Thyroid gland (tissue), 4 donors: ENCODE measurements at regions not wholly inside any gene's neighbourhood (a gene's known extent, or its start where the extent isn't known, plus 50 kb on each side); places are given as distances from the start of the nearest gene placed in this dataset.

ENCODE experiments used
- DNase-seq, 2 donors: peaks; one replicate each; pipeline ENCODE4 v3.0.0-alpha.2; 2019
- H3K27ac ChIP-seq, 3 donors: fragments of 200-600 bp; sonication (generic); 1 replicate in 2 of 3; 2 replicates in 1 of 3; pipeline ENCODE4 v1.5.1; 2016 to 2019; ENCODE audit warnings: mild to moderate bottlenecking in 1 of 3, moderate library complexity in 1 of 3
- H3K27me3 ChIP-seq: fragments of 200-600 bp; sonication (generic); one replicate; pipeline ENCODE4 v1.5.1; 2019
- H3K36me3 ChIP-seq, 2 donors: fragments of 200-600 bp; sonication (generic); one replicate each; pipeline ENCODE4 v1.5.1; 2016 to 2019
- H3K4me1 ChIP-seq, 2 donors: fragments of 200-600 bp; sonication (generic); one replicate each; pipeline ENCODE4 v1.5.1; 2017 to 2019
- H3K4me3 ChIP-seq, 3 donors: fragments of 200-600 bp; sonication (generic); replicated peaks in 1 of 3; 1 replicate in 2 of 3; 2 replicates in 1 of 3; pipeline ENCODE4 v1.5.1; 2016; ENCODE audit warnings: mild to moderate bottlenecking in 1 of 3
- H3K9me3 ChIP-seq: fragments of 200-600 bp; sonication (generic); one replicate; pipeline ENCODE4 v1.5.1; 2017
- POLR2A ChIP-seq, 2 donors: fragments of 450-650 bp; IDR thresholded peaks; one replicate each; pipeline ENCODE4 v1.6.1; 2017; ENCODE audit warnings: antibody characterized with exemption in 2 of 2, mild to moderate bottlenecking in 2 of 2, moderate library complexity in 1 of 2
- WGBS, 2 donors: methylation state at CpG; one replicate each; pipeline ENCODE4 v1.1.5; 2017; 5-methylcytosine and 5-hydroxymethylcytosine counted together
- intact Hi-C: fragments of 100-400 bp; cut with DNase I; formaldehyde crosslinking; loops from one replicate; pipeline ENCODE4 v1.15.1; 2023
- TF ChIP-seq, protein P1 (sequence below), 6 experiments: fragments of 200-600 bp in 3 of 6; fragments of 450-650 bp in 3 of 6; sonication (generic) in 3 of 6; IDR thresholded peaks; one replicate each; pipeline ENCODE4 v1.5.1; 2016 to 2019; ENCODE audit warnings: antibody characterized with exemption in 6 of 6, mild to moderate bottlenecking in 2 of 6, inconsistent platforms in 1 of 6, moderate library complexity in 1 of 6

DNA sequence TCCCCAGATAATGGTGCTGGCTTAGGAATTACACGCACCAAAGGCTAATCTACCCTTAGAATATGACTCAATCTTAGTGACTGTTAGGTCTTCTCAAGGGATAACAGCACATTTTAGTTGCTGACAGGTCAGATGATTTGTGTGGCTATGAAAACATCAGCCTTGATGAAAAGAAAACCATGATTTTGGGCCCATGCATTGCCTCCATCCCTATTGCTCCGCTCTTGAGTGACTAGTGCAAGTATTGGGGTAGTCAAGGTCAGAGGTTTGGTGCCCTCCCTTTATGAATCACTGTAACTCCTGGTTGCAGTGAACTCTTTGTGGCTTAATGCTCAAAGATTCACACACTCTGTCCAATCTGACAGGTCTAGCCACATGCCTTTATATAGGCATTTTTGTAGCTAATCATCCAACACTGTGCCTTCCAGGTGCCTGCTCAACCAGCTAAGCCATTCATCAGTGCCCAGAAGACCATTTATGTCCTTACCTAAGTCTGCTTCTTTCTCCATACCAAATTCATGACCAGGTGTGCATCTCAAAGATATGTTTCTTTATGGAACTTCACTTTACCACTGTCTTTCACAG, 251.6 kb downstream of the KCNJ2 start:
- Histone ChIP-seq H3K27ac (no peak overlapping the region), H3K9me3 (no peaks in the 10 kb centered on the region), H3K4me3 (no peak overlapping the region), H3K27me3 (no peaks in the 10 kb centered on the region), H3K36me3 (no peaks in the 10 kb centered on the region), H3K4me1 (no peaks in the 10 kb centered on the region)
- intact Hi-C loops, result no loop called here
- DNase-seq, result no peak
- WGBS, 2 donors, result 96 to 100% methylated on average over 2 of the region's 2 CpGs
- TF ChIP-seq, protein P1, sequence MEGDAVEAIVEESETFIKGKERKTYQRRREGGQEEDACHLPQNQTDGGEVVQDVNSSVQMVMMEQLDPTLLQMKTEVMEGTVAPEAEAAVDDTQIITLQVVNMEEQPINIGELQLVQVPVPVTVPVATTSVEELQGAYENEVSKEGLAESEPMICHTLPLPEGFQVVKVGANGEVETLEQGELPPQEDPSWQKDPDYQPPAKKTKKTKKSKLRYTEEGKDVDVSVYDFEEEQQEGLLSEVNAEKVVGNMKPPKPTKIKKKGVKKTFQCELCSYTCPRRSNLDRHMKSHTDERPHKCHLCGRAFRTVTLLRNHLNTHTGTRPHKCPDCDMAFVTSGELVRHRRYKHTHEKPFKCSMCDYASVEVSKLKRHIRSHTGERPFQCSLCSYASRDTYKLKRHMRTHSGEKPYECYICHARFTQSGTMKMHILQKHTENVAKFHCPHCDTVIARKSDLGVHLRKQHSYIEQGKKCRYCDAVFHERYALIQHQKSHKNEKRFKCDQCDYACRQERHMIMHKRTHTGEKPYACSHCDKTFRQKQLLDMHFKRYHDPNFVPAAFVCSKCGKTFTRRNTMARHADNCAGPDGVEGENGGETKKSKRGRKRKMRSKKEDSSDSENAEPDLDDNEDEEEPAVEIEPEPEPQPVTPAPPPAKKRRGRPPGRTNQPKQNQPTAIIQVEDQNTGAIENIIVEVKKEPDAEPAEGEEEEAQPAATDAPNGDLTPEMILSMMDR (IDR thresholded peaks at IDR 0.05), result no peak
- TF ChIP-seq POLR2A (IDR thresholded peaks at IDR 0.05), result no peak

DNA sequence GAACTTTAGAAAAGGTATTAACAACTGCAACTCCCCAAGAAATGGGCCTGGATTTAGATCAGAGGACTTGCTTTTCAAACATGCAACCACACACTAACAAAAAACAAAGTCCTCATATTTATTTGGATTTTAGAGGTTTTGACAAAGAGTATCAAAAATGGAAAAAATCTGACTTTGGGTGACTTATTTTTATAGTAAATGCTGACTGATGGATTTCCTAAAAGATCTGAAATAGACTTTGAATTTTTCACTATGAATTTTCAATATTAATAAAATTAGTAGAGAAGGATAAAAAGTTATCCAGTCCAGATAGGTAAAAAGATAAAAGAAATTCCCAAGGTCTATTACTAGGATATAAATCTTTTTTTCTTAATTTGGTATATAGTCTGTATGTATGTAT, 253.5 kb downstream of the KCNJ2 start:
- no peaks in the 10 kb centered on the region for H3K27me3 ChIP-seq
- no peaks in the 10 kb centered on the region for H3K9me3 ChIP-seq
- H3K4me1 ChIP-seq, result no peaks in the 10 kb centered on the region
- intact Hi-C loops, result no loop called here
- TF ChIP-seq, protein P1 (IDR thresholded peaks at IDR 0.05), result no peak
- no peak for TF ChIP-seq POLR2A (IDR thresholded peaks at IDR 0.05)
- no peak overlapping the region for H3K4me3 ChIP-seq
- H3K27ac ChIP-seq, result no peak overlapping the region
- no peak for DNase-seq
- H3K36me3 ChIP-seq, result no peaks in the 10 kb centered on the region

DNA sequence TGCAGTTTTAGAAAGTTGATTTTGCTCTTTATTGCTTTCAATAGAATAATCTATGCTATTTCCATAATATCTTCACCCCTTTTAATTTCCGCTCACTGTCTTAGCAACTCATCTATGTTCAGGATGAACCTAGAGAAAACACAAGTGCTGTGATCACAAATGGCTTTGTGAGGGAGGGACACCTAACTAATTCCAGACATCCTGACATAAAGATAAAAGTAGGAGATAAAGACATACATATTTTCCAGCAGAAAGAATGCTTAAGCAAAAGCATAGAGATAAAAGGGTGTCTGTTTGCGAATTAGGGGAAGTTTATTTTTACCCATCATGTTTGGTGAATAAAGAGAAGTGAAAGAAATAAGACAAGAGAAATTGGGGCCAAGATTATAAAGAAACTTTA, 254.2 kb downstream of the KCNJ2 start:
- Histone ChIP-seq H3K4me1 (no peaks in the 10 kb centered on the region), H3K9me3 (no peaks in the 10 kb centered on the region), H3K4me3 (no peak overlapping the region), H3K27me3 (no peaks in the 10 kb centered on the region), H3K27ac (no peak overlapping the region), H3K36me3 (no peaks in the 10 kb centered on the region)
- 93% methylated on average over 2 of the region's 2 CpGs for WGBS, 2 donors
- DNase-seq, result no peak
- TF ChIP-seq POLR2A (IDR thresholded peaks at IDR 0.05), result no peak
- TF ChIP-seq, protein P1 (IDR thresholded peaks at IDR 0.05), result no peak
- intact Hi-C loops, result no loop called here

DNA sequence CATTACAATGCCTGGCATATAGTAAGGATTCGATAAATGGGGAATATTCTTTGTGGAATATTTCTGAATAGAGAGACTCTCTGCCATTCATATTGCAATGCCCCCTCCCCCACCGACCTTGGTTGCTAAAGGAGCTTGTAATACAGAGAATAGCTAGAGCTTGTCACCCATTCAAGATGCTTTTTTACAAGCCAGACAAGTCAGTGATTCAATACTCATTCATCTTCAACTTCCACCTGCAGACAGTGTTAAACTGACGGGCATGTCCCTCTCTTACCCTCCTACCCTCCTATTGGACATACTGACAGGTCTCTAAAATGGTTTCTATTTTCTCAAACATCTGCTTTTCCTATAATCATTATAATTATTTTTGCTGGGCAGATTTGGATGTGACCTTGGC, 257.4 kb downstream of the KCNJ2 start:
- Histone ChIP-seq H3K36me3 (no peaks in the 10 kb centered on the region), H3K4me1 (no peaks in the 10 kb centered on the region), H3K27ac (no peak overlapping the region), H3K27me3 (no peaks in the 10 kb centered on the region), H3K4me3 (no peak overlapping the region), H3K9me3 (no peaks in the 10 kb centered on the region)
- TF ChIP-seq, protein P1 (IDR thresholded peaks at IDR 0.05), result no peak
- TF ChIP-seq POLR2A (IDR thresholded peaks at IDR 0.05), result no peak
- WGBS, 2 donors, result 75 to 85% methylated on average over 3 of the region's 3 CpGs
- no peak for DNase-seq
- intact Hi-C loops, result no loop called here

DNA sequence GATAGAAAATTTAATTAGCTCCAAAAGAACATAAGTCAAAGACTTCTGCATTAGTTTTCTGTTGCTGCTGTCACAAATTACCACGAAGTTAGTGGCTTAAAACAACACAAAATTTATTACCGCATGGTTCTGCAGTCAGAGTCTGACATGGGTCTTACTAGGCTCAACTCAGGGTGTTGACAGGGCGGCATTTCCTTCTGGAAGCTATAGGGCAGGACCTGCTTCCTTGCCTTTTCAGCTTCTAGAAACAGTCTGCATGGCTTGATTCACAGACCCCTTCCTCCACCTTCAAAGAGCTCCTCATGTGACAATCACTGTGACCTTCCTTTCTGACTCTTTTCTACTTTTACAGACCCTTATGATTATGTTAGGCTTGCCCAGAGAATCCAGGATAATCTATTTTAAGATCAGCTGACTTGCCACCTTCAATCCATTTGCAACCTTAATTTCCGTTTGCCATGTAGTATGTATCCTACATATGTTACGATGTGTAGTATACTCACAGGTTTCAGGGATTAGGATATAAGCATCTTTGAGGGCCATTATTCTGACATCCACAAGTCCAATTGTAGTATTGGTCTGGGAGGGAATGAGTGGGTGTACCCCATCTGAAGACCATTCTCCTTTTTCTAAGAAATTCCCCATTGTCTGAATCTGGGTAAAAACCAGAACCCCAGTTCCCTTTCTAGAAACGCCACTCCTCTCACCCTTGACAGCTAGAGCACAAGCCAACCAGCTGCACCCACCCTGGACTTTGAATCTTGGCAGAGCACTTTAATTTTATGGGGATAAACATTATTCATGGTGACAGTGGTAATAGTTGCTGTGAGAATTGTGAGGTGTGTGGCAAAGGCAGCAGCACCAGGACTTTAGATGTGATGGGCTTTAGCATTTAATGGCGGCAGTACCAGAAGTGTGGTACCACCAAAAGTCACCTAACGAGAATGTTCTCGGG, 265.5 kb downstream of the KCNJ2 start:
- WGBS, 2 donors, result 78 to 80% methylated on average over 9 of the region's 9 CpGs
- H3K4me3 ChIP-seq, result no peak overlapping the region
- no peak for TF ChIP-seq POLR2A (IDR thresholded peaks at IDR 0.05)
- TF ChIP-seq, protein P1 (IDR thresholded peaks at IDR 0.05), result no peak
- no peak for DNase-seq
- no peaks in the 10 kb centered on the region for H3K36me3 ChIP-seq
- H3K27me3 ChIP-seq, result no peaks in the 10 kb centered on the region
- H3K9me3 ChIP-seq, result no peaks in the 10 kb centered on the region
- H3K4me1 ChIP-seq, result no peaks in the 10 kb centered on the region
- no peak overlapping the region for H3K27ac ChIP-seq
- intact Hi-C loops, result no loop called here
